ENCODE measurements at regions not wholly inside any gene's neighbourhood (a gene's known extent, or its start where the extent isn't known, plus 50 kb on each side); places are given as distances from the start of the nearest gene placed in this dataset.
"Not testable (repeated sequence)": the region's sequence is repeated elsewhere in the genome, so short reads cannot be mapped to it uniquely, and the experiment has no call there.

- H3K27ac ChIP-seq (ENCODE audit: low read length); H3K9me3 Mint-ChIP-seq; DNase-seq; H3K36me3 ChIP-seq (ENCODE audit: control insufficient read depth, insufficient read depth, low read length); H3K9me3 ChIP-seq (ENCODE audit: control insufficient read depth, insufficient read depth, low read length); intact Hi-C loops (cut with micrococcal nuclease); H3K27me3 ChIP-seq (ENCODE audit: control insufficient read depth, insufficient read depth, low read length); H3K4me3 Mint-ChIP-seq; H3K4me3 ChIP-seq (ENCODE audit: low read length); H3K36me3 Mint-ChIP-seq; ATAC-seq: not testable (repeated sequence)
- peaks cover 31% of the 10 kb centered on the region for H3K4me1 ChIP-seq (ENCODE audit: control insufficient read depth, insufficient read depth, low read length)
- peaks cover 0 to 16% of the 10 kb centered on the region in 2 donors for H3K27me3 Mint-ChIP-seq (ENCODE audit: low read depth in 2 of 2)
- H3K4me1 Mint-ChIP-seq: peaks cover 12 to 28% of the 10 kb centered on the region in 2 donors
- H3K27ac Mint-ChIP-seq: peak overlapping the region in 1 of 2 donors; percentile 48
- 82% methylated on average over 12 of the region's 12 CpGs for WGBS (ENCODE audit: insufficient coverage)
These were observed 56.1 kb upstream of the METTL9 start for GRCh38 chr16:21543151-21543836.

GRCh38 chr16:21545664-21546326 is 53.6 kb upstream of the METTL9 start:
- H3K27me3 ChIP-seq (ENCODE audit: control insufficient read depth, insufficient read depth, low read length); H3K27ac ChIP-seq (ENCODE audit: low read length); ATAC-seq; H3K4me3 Mint-ChIP-seq; H3K9me3 Mint-ChIP-seq; H3K36me3 ChIP-seq (ENCODE audit: control insufficient read depth, insufficient read depth, low read length); intact Hi-C loops (cut with micrococcal nuclease); H3K4me3 ChIP-seq (ENCODE audit: low read length); H3K36me3 Mint-ChIP-seq; H3K9me3 ChIP-seq (ENCODE audit: control insufficient read depth, insufficient read depth, low read length); H3K27ac Mint-ChIP-seq; DNase-seq: not testable (repeated sequence)
- peaks cover 0 to 16% of the 10 kb centered on the region in 2 donors for H3K27me3 Mint-ChIP-seq (ENCODE audit: low read depth in 2 of 2)
- H3K4me1 Mint-ChIP-seq: peaks cover 9 to 20% of the 10 kb centered on the region in 2 donors
- H3K4me1 ChIP-seq (ENCODE audit: control insufficient read depth, insufficient read depth, low read length): peaks cover 21% of the 10 kb centered on the region
- 93% methylated on average over 23 of the region's 30 CpGs for WGBS (ENCODE audit: insufficient coverage)

GRCh38 chr16:21549396-21549795 is 50.0 kb upstream of the METTL9 start:
- H3K36me3 ChIP-seq (ENCODE audit: control insufficient read depth, insufficient read depth, low read length); H3K4me3 Mint-ChIP-seq; ATAC-seq; H3K4me1 ChIP-seq (ENCODE audit: control insufficient read depth, insufficient read depth, low read length); H3K9me3 ChIP-seq (ENCODE audit: control insufficient read depth, insufficient read depth, low read length); intact Hi-C loops (cut with micrococcal nuclease); H3K4me3 ChIP-seq (ENCODE audit: low read length); DNase-seq; H3K27ac ChIP-seq (ENCODE audit: low read length); H3K36me3 Mint-ChIP-seq; H3K9me3 Mint-ChIP-seq; H3K27me3 ChIP-seq (ENCODE audit: control insufficient read depth, insufficient read depth, low read length); H3K4me1 Mint-ChIP-seq; H3K27ac Mint-ChIP-seq: not testable (repeated sequence)
- no CpG with 5 or more reads among the region's 7 CpGs for WGBS (ENCODE audit: insufficient coverage)
- peaks cover 6 to 20% of the 10 kb centered on the region in 2 donors for H3K27me3 Mint-ChIP-seq (ENCODE audit: low read depth in 2 of 2)
